Right atrium auricular region (tissue), 2 donors: ENCODE measurements at regions not wholly inside any gene's neighbourhood (a gene's known extent, or its start where the extent isn't known, plus 50 kb on each side); places are given as distances from the start of the nearest gene placed in this dataset.

Experiments used
- DNase-seq: peaks from one replicate; pipeline ENCODE4 v3.0.0-alpha.2; 2019; ENCODE audit warnings: low spot score
- H3K27ac ChIP-seq, 2 donors: fragments of 200-600 bp; sonication (generic); 1 replicate in 1 of 2; 2 replicates in 1 of 2; pipeline ENCODE4 v1.5.1; 2016 to 2019
- H3K27me3 ChIP-seq, 2 donors: fragments of 200-600 bp; sonication (generic); one replicate each; pipeline versions ENCODE4 v1.5.1 to v1.6.0; 2017 to 2019
- H3K36me3 ChIP-seq: fragments of 200-600 bp; sonication (generic); one replicate; pipeline ENCODE4 v1.5.1; 2016
- H3K4me1 ChIP-seq, 2 donors: fragments of 200-600 bp; sonication (generic); one replicate each; pipeline versions ENCODE4 v1.5.1 to v1.6.0; 2017 to 2019
- H3K4me3 ChIP-seq, 2 donors: fragments of 200-600 bp; sonication (generic); 1 replicate in 1 of 2; 2 replicates in 1 of 2; pipeline ENCODE4 v1.5.1; 2017 to 2019; ENCODE audit warnings: mild to moderate bottlenecking in 1 of 2, moderate library complexity in 1 of 2
- H3K9me3 ChIP-seq, 2 donors: fragments of 200-600 bp; sonication (generic); one replicate each; pipeline ENCODE4 v1.5.1; 2019
- TF ChIP-seq, protein P1 (sequence below), 2 donors: fragments of 200-600 bp; sonication (generic); IDR thresholded peaks; one replicate each; pipeline ENCODE4 v1.5.1; 2019; ENCODE audit warnings: antibody characterized with exemption in 2 of 2

GRCh38 chr7:36037121-36037662 is 115.9 kb upstream of the EEPD1 start:
- Histone ChIP-seq H3K9me3 (no peaks in the 10 kb centered on the region), H3K4me3 (no peak overlapping the region), H3K27ac (peak overlapping the region; percentile 66 to 84), H3K4me1 (peaks cover 0 to 40% of the 10 kb centered on the region in 2 donors), H3K36me3 (no peaks in the 10 kb centered on the region), H3K27me3 (no peaks in the 10 kb centered on the region)
- peak; percentile 83 for DNase-seq
- TF ChIP-seq, protein P1, sequence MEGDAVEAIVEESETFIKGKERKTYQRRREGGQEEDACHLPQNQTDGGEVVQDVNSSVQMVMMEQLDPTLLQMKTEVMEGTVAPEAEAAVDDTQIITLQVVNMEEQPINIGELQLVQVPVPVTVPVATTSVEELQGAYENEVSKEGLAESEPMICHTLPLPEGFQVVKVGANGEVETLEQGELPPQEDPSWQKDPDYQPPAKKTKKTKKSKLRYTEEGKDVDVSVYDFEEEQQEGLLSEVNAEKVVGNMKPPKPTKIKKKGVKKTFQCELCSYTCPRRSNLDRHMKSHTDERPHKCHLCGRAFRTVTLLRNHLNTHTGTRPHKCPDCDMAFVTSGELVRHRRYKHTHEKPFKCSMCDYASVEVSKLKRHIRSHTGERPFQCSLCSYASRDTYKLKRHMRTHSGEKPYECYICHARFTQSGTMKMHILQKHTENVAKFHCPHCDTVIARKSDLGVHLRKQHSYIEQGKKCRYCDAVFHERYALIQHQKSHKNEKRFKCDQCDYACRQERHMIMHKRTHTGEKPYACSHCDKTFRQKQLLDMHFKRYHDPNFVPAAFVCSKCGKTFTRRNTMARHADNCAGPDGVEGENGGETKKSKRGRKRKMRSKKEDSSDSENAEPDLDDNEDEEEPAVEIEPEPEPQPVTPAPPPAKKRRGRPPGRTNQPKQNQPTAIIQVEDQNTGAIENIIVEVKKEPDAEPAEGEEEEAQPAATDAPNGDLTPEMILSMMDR (IDR thresholded peaks at IDR 0.05), result no peak

- Histone ChIP-seq H3K4me1 (peaks cover 0 to 47% of the 10 kb centered on the region in 2 donors), H3K27ac (peak overlapping the region in 1 of 2 donors; percentile 84), H3K27me3 (no peaks in the 10 kb centered on the region), H3K4me3 (no peak overlapping the region), H3K9me3 (no peaks in the 10 kb centered on the region), H3K36me3 (no peaks in the 10 kb centered on the region)
- no peak for DNase-seq
- TF ChIP-seq, protein P1 (IDR thresholded peaks at IDR 0.05), result no peak
These were observed 114.9 kb upstream of the EEPD1 start for GRCh38 chr7:36038063-36038721.

DNA sequence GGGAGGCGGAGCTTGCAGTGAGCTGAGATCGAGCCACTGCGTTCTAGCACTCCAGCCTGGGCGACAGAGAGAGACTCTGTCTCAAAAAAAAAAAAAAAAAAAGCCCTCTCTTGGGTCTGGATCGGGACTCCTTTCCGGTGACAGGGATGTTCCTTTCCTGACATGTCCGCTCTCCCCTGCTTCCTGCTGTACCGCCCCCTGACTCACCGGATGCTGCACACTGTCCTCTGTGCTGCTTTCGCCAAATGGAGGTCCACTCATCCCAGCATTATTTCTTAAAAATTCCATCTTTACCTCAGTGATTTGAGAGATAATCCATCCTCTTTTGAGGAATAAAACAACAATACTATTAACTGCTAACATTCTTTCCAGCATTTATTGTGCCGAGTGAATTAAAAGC is 113.8 kb upstream of the EEPD1 start:
- no peaks in the 10 kb centered on the region for H3K27me3 ChIP-seq
- TF ChIP-seq, protein P1 (IDR thresholded peaks at IDR 0.05), result no peak
- no peak overlapping the region for H3K4me3 ChIP-seq
- no peak overlapping the region for H3K27ac ChIP-seq
- H3K9me3 ChIP-seq, result no peaks in the 10 kb centered on the region
- no peaks in the 10 kb centered on the region for H3K36me3 ChIP-seq
- peaks cover 0 to 50% of the 10 kb centered on the region in 2 donors for H3K4me1 ChIP-seq
- DNase-seq, result no peak

GRCh38 chr7:36039671-36040070 is 113.4 kb upstream of the EEPD1 start:
- H3K27ac ChIP-seq, result no peak overlapping the region

DNA sequence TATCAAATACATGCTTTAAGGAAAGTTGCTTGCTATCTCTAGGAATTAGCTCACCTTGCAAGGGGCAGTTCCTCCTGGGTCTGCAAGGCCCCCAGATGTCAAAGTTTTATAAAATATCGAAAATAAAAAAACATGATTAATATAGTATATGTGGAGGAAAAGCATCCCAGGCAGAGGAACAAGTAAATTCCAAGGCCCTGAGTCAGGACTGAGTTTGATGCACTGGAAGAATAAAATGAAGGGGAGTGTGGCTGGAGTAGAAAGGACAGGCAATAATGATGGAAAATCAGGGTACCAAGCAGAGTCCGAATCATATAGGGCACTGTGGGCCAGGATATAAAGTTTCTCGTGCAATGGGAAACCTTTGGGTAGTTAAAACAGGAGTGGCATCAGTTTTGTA is 112.4 kb upstream of the EEPD1 start:
- Histone ChIP-seq H3K9me3 (no peaks in the 10 kb centered on the region), H3K36me3 (no peaks in the 10 kb centered on the region), H3K4me1 (peaks cover 0 to 62% of the 10 kb centered on the region in 2 donors), H3K27ac (no peak overlapping the region), H3K27me3 (no peaks in the 10 kb centered on the region), H3K4me3 (no peak overlapping the region)
- TF ChIP-seq, protein P1 (IDR thresholded peaks at IDR 0.05), result no peak
- DNase-seq, result no peak

More at GRCh38 chr7:36039671-36040070, 113.4 kb upstream of the EEPD1 start:
- Histone ChIP-seq H3K4me1 (peaks cover 0 to 54% of the 10 kb centered on the region in 2 donors), H3K4me3 (no peak overlapping the region), H3K36me3 (no peaks in the 10 kb centered on the region), H3K27me3 (no peaks in the 10 kb centered on the region), H3K9me3 (no peaks in the 10 kb centered on the region)
- DNase-seq, result no peak
- TF ChIP-seq, protein P1 (IDR thresholded peaks at IDR 0.05), result no peak
